ENCODE measurements at regions not wholly inside any gene's neighbourhood (a gene's known extent, or its start where the extent isn't known, plus 50 kb on each side); places are given as distances from the start of the nearest gene placed in this dataset.

GRCh38 chr5:160171666-160172065 lies 52.4 kb upstream of the PWWP2A start (continued):
- TF ChIP-seq, protein P1, sequence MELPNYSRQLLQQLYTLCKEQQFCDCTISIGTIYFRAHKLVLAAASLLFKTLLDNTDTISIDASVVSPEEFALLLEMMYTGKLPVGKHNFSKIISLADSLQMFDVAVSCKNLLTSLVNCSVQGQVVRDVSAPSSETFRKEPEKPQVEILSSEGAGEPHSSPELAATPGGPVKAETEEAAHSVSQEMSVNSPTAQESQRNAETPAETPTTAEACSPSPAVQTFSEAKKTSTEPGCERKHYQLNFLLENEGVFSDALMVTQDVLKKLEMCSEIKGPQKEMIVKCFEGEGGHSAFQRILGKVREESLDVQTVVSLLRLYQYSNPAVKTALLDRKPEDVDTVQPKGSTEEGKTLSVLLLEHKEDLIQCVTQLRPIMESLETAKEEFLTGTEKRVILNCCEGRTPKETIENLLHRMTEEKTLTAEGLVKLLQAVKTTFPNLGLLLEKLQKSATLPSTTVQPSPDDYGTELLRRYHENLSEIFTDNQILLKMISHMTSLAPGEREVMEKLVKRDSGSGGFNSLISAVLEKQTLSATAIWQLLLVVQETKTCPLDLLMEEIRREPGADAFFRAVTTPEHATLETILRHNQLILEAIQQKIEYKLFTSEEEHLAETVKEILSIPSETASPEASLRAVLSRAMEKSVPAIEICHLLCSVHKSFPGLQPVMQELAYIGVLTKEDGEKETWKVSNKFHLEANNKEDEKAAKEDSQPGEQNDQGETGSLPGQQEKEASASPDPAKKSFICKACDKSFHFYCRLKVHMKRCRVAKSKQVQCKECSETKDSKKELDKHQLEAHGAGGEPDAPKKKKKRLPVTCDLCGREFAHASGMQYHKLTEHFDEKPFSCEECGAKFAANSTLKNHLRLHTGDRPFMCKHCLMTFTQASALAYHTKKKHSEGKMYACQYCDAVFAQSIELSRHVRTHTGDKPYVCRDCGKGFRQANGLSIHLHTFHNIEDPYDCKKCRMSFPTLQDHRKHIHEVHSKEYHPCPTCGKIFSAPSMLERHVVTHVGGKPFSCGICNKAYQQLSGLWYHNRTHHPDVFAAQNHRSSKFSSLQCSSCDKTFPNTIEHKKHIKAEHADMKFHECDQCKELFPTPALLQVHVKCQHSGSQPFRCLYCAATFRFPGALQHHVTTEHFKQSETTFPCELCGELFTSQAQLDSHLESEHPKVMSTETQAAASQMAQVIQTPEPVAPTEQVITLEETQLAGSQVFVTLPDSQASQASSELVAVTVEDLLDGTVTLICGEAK (IDR thresholded peaks at IDR 0.05) = no peak
- TF ChIP-seq, protein P1 (CRISPR knock-in tag; IDR thresholded peaks at IDR 0.05) = no peak
- TF ChIP-seq BCOR (IDR thresholded peaks at IDR 0.05) (no peak), GATAD2B (IDR thresholded peaks at IDR 0.05; ENCODE audit: borderline replicate concordance) (no peak), GTF2F1 (IDR thresholded peaks at IDR 0.05; ENCODE audit: low read depth, low read length) (no peak), L3MBTL2 (IDR thresholded peaks at IDR 0.05) (no peak), NFIC (IDR thresholded peaks at IDR 0.05) (no peak), E2F3 (CRISPR knock-in tag; IDR thresholded peaks at IDR 0.05) (no peak), TAF15 (IDR thresholded peaks at IDR 0.05; ENCODE audit: low read depth, low read length) (no peak), KLF6 (CRISPR knock-in tag; IDR thresholded peaks at IDR 0.05; ENCODE audit: borderline replicate concordance) (no peak), HSF4 (CRISPR knock-in tag; IDR thresholded peaks at IDR 0.05; ENCODE audit: borderline replicate concordance) (no peak), GABPB2 (CRISPR knock-in tag; conservative IDR thresholded peaks at IDR 0.05) (no peak), ZFX (CRISPR knock-in tag; IDR thresholded peaks at IDR 0.05) (no peak), PTRF (tag; IDR thresholded peaks at IDR 0.05) (no peak), ZC3H4 (CRISPR knock-in tag; IDR thresholded peaks at IDR 0.05; ENCODE audit: borderline replicate concordance) (no peak)

All from K562 (cell line).